Peyer's patch (tissue), 4 donors: ENCODE measurements at regions not wholly inside any gene's neighbourhood (a gene's known extent, or its start where the extent isn't known, plus 50 kb on each side); places are given as distances from the start of the nearest gene placed in this dataset.

ENCODE experiments used
- DNase-seq, 3 donors: peaks; one replicate each; pipeline ENCODE4 v3.0.0-alpha.2; 2017 to 2019
- H3K27ac ChIP-seq, 4 donors: fragments of 200-600 bp; sonication (generic); one replicate each; pipeline ENCODE4 v1.5.1; 2016 to 2019
- H3K27me3 ChIP-seq, 2 donors: fragments of 200-600 bp; sonication (generic); one replicate each; pipeline ENCODE4 v1.5.1; 2019
- H3K36me3 ChIP-seq, 3 donors: fragments of 200-600 bp; sonication (generic); one replicate each; pipeline ENCODE4 v1.5.1; 2016 to 2019
- H3K4me1 ChIP-seq, 4 donors: fragments of 200-600 bp; sonication (generic); one replicate each; pipeline ENCODE4 v1.5.1; 2016 to 2019
- H3K4me3 ChIP-seq, 4 donors: fragments of 200-600 bp; sonication (generic); 1 replicate in 3 of 4; 2 replicates in 1 of 4; pipeline ENCODE4 v1.5.1; 2016 to 2019; ENCODE audit warnings: mild to moderate bottlenecking in 1 of 4
- H3K9me3 ChIP-seq, 4 donors: fragments of 200-600 bp; sonication (generic); one replicate each; pipeline ENCODE4 v1.5.1; 2016 to 2019; ENCODE audit warnings: mild to moderate bottlenecking in 1 of 4
- POLR2A ChIP-seq, 2 donors: fragments of 450-650 bp; IDR thresholded peaks; one replicate each; pipeline ENCODE4 v1.5.1; 2017; ENCODE audit warnings: antibody characterized with exemption in 2 of 2, mild to moderate bottlenecking in 2 of 2, moderate library complexity in 2 of 2
- TF ChIP-seq, protein P1 (sequence below), 6 experiments: fragments of 450-650 bp in 4 of 6; fragments of 200-600 bp in 2 of 6; sonication (generic) in 1 of 6; IDR thresholded peaks; one replicate each; pipeline ENCODE4 v1.5.1; 2017 to 2019; ENCODE audit warnings: antibody characterized with exemption in 6 of 6, mild to moderate bottlenecking in 3 of 6, moderate library complexity in 1 of 6

DNA sequence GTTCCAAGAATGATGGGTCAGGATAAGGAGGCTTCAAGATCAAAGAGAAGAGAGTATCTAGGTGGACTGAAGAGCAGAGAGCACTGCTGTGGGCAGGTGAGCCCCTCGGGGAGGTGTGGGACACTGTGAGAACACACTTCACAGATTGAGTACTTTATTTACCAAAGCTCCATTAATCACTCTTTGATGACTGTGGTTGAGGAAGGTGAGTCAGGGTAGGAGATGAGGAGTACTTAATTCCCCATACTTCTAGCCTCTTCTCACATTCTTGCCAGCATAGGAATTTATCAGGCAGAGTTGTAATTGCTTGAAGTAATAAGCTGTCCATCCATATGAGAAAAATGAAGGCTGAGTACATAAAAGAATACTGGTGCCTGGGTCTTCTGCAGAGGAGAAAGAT is 375.3 kb downstream of the PCDH10 start:
- Histone ChIP-seq H3K4me3 (no peak overlapping the region), H3K9me3 (no peaks in the 10 kb centered on the region), H3K27me3 (no peaks in the 10 kb centered on the region), H3K4me1 (no peaks in the 10 kb centered on the region), H3K27ac (no peak overlapping the region), H3K36me3 (no peaks in the 10 kb centered on the region)
- DNase-seq = no peak
- TF ChIP-seq, protein P1, sequence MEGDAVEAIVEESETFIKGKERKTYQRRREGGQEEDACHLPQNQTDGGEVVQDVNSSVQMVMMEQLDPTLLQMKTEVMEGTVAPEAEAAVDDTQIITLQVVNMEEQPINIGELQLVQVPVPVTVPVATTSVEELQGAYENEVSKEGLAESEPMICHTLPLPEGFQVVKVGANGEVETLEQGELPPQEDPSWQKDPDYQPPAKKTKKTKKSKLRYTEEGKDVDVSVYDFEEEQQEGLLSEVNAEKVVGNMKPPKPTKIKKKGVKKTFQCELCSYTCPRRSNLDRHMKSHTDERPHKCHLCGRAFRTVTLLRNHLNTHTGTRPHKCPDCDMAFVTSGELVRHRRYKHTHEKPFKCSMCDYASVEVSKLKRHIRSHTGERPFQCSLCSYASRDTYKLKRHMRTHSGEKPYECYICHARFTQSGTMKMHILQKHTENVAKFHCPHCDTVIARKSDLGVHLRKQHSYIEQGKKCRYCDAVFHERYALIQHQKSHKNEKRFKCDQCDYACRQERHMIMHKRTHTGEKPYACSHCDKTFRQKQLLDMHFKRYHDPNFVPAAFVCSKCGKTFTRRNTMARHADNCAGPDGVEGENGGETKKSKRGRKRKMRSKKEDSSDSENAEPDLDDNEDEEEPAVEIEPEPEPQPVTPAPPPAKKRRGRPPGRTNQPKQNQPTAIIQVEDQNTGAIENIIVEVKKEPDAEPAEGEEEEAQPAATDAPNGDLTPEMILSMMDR (IDR thresholded peaks at IDR 0.05) = no peak
- TF ChIP-seq POLR2A (IDR thresholded peaks at IDR 0.05) = no peak

DNA sequence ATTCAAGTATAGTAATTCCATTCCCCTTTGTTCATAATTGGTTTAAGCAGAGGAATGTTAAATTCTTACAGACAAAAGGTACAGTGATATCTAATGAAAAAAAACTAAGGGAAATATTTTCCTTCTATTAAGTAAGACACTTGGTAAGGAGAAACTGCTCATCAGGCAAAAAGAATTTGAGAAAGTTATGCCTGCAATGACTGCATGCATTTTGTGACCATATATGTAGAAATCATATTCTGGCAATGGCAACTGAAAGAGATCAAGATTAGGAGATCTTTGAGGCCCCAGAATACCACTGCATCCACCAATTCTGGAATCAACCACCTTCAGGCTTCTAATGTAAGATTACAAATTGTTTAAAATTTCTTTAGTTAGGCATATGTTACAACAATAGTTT is 364.8 kb downstream of the PCDH10 start:
- no peaks in the 10 kb centered on the region for H3K27me3 ChIP-seq
- no peak for DNase-seq

GRCh38 chr4:133498149-133498548 is 349.1 kb downstream of the PCDH10 start:
- H3K36me3 ChIP-seq = no peaks in the 10 kb centered on the region
- H3K27ac ChIP-seq = no peak overlapping the region
- H3K4me3 ChIP-seq = no peak overlapping the region
- no peak for DNase-seq
- no peaks in the 10 kb centered on the region for H3K27me3 ChIP-seq
- TF ChIP-seq POLR2A (IDR thresholded peaks at IDR 0.05) = no peak
- TF ChIP-seq, protein P1 (IDR thresholded peaks at IDR 0.05) = no peak
- H3K9me3 ChIP-seq = no peaks in the 10 kb centered on the region
- no peaks in the 10 kb centered on the region for H3K4me1 ChIP-seq

More for the DNA sequence above, 364.8 kb downstream of the PCDH10 start:
- Histone ChIP-seq H3K9me3 (no peaks in the 10 kb centered on the region), H3K27ac (no peak overlapping the region), H3K36me3 (no peaks in the 10 kb centered on the region), H3K4me3 (no peak overlapping the region), H3K4me1 (no peaks in the 10 kb centered on the region)
- TF ChIP-seq, protein P1 (IDR thresholded peaks at IDR 0.05) = no peak
- no peak for TF ChIP-seq POLR2A (IDR thresholded peaks at IDR 0.05)

GRCh38 chr4:133493776-133494175 is 344.7 kb downstream of the PCDH10 start:
- Histone ChIP-seq H3K4me1 (no peaks in the 10 kb centered on the region), H3K9me3 (no peaks in the 10 kb centered on the region), H3K27me3 (no peaks in the 10 kb centered on the region), H3K27ac (no peak overlapping the region), H3K4me3 (no peak overlapping the region), H3K36me3 (no peaks in the 10 kb centered on the region)
- DNase-seq = no peak
- no peak for TF ChIP-seq POLR2A (IDR thresholded peaks at IDR 0.05)
- TF ChIP-seq, protein P1 (IDR thresholded peaks at IDR 0.05) = no peak

- Histone ChIP-seq H3K27me3 (no peaks in the 10 kb centered on the region), H3K36me3 (no peaks in the 10 kb centered on the region), H3K4me3 (no peak overlapping the region), H3K4me1 (no peaks in the 10 kb centered on the region), H3K9me3 (no peaks in the 10 kb centered on the region), H3K27ac (no peak overlapping the region)
- no peak for DNase-seq
- no peak for TF ChIP-seq POLR2A (IDR thresholded peaks at IDR 0.05)
- TF ChIP-seq, protein P1 (IDR thresholded peaks at IDR 0.05) = no peak
Observed at GRCh38 chr4:133493241-133493640, 344.1 kb downstream of the PCDH10 start.

- no peaks in the 10 kb centered on the region for H3K9me3 ChIP-seq
- no peak overlapping the region for H3K27ac ChIP-seq
- H3K4me1 ChIP-seq = no peaks in the 10 kb centered on the region
- no peak for TF ChIP-seq POLR2A (IDR thresholded peaks at IDR 0.05)
- TF ChIP-seq, protein P1 (IDR thresholded peaks at IDR 0.05) = no peak
- no peak overlapping the region for H3K4me3 ChIP-seq
- no peaks in the 10 kb centered on the region for H3K36me3 ChIP-seq
- DNase-seq = no peak
- H3K27me3 ChIP-seq = no peaks in the 10 kb centered on the region
Observed at GRCh38 chr4:133484287-133484686, 335.2 kb downstream of the PCDH10 start.
